DND-41 (cell line): ENCODE measurements at regions not wholly inside any gene's neighbourhood (a gene's known extent, or its start where the extent isn't known, plus 50 kb on each side); places are given as distances from the start of the nearest gene placed in this dataset.

ENCODE experiments used
- ATAC-seq: fragments of 200-7000 bp; cut with Tn5 transposase; 3 replicates; pipeline ENCODE4 v1.9.1; 2021; ENCODE audit warnings: low read depth; ENCODE audit not compliant: insufficient read depth
- DNase-seq: peaks from one replicate; pipeline ENCODE4 v3.0.0-alpha.2; 2020
- H2AFZ ChIP-seq: 2 replicates; pipeline ENCODE4 v1.6.0; 2012; ENCODE audit warnings: low read depth, low read length
- H3K27ac ChIP-seq: 2 replicates; pipeline ENCODE4 v1.5.1; 2012; ENCODE audit warnings: low read length, inconsistent platforms
- H3K27me3 ChIP-seq: fragments of 200-600 bp; sonication (generic); 2 replicates; pipeline ENCODE4 v1.6.0; 2012; ENCODE audit warnings: low read length, mild to moderate bottlenecking, inconsistent platforms; ENCODE audit not compliant: insufficient read depth, poor library complexity
- H3K36me3 ChIP-seq: 2 replicates; pipeline ENCODE4 v1.5.1; 2012; ENCODE audit warnings: low read length, inconsistent platforms; ENCODE audit not compliant: insufficient read depth
- H3K4me1 ChIP-seq: 2 replicates; pipeline ENCODE4 v1.5.1; 2012; ENCODE audit warnings: mild to moderate bottlenecking, low read length; ENCODE audit not compliant: insufficient read depth
- H3K4me2 ChIP-seq: 2 replicates; pipeline ENCODE4 v1.6.0; 2012; ENCODE audit warnings: mild to moderate bottlenecking, moderate library complexity, low read length, inconsistent platforms; ENCODE audit not compliant: insufficient read depth
- H3K4me3 ChIP-seq, 2 experiments: fragments of 200-600 bp in 1 of 2; shearing (Covaris generic) in 1 of 2; 2 replicates each; pipeline ENCODE4 v1.5.1; 2012 to 2016; ENCODE audit warnings: inconsistent platforms in 2 of 2, low read length in 2 of 2, mild to moderate bottlenecking in 2 of 2, low read depth in 1 of 2, moderate library complexity in 1 of 2
- H3K79me2 ChIP-seq: 2 replicates; pipeline ENCODE4 v1.6.0; 2012; ENCODE audit warnings: low read length, inconsistent platforms; ENCODE audit not compliant: insufficient read depth
- H3K9ac ChIP-seq: 2 replicates; pipeline ENCODE4 v1.6.0; 2012; ENCODE audit warnings: low read depth, mild to moderate bottlenecking, inconsistent platforms, low read length, moderate library complexity
- H3K9me3 ChIP-seq: 2 replicates; pipeline ENCODE4 v1.5.1; 2012; ENCODE audit warnings: low read length, moderate library complexity, mild to moderate bottlenecking, inconsistent platforms; ENCODE audit not compliant: insufficient read depth, severe bottlenecking
- H4K20me1 ChIP-seq: 2 replicates; pipeline ENCODE4 v1.6.0; 2012; ENCODE audit warnings: low read length; ENCODE audit not compliant: insufficient read depth
- CTCF ChIP-seq: IDR thresholded peaks from 2 replicates; pipeline ENCODE4 v1.5.1; 2012; ENCODE audit warnings: borderline replicate concordance, low read length, moderate library complexity, mild to moderate bottlenecking; ENCODE audit not compliant: poor library complexity, severe bottlenecking; ENCODE audit errors: extremely low read depth
- EZH2 ChIP-seq: IDR thresholded peaks from 3 replicates; pipeline ENCODE4 v1.6.1; 2012; ENCODE audit warnings: borderline replicate concordance, low read depth, mild to moderate bottlenecking, moderate library complexity, low read length, inconsistent platforms; ENCODE audit not compliant: severe bottlenecking

- no peak overlapping the region for H3K9ac ChIP-seq
- no peaks in the 10 kb centered on the region for H3K79me2 ChIP-seq
- ATAC-seq, result no peak
These were observed 129.4 kb downstream of the AKAP11 start for GRCh38 chr13:42401376-42401775.

GRCh38 chr13:42405665-42406390, 133.9 kb downstream of the AKAP11 start:
- DNase-seq, result no peak
- Histone ChIP-seq H3K4me1 (no peaks in the 10 kb centered on the region), H3K4me2 (no peak overlapping the region), H3K4me3 (no peak overlapping the region), H3K27ac (no peak overlapping the region), H2AFZ (no peak overlapping the region), H3K9ac (no peak overlapping the region), H4K20me1 (no peaks in the 10 kb centered on the region), H3K79me2 (no peaks in the 10 kb centered on the region), H3K36me3 (no peaks in the 10 kb centered on the region), H3K9me3 (no peaks in the 10 kb centered on the region), H3K27me3 (no peaks in the 10 kb centered on the region)
- TF ChIP-seq CTCF (no peak), EZH2 (no peak)
- no peak for ATAC-seq

More at GRCh38 chr13:42401376-42401775, 129.4 kb downstream of the AKAP11 start:
- Histone ChIP-seq H3K36me3 (no peaks in the 10 kb centered on the region), H3K27me3 (no peaks in the 10 kb centered on the region), H4K20me1 (no peaks in the 10 kb centered on the region), H3K9me3 (no peaks in the 10 kb centered on the region), H2AFZ (no peak overlapping the region), H3K4me1 (peaks cover 3% of the 10 kb centered on the region), H3K4me3 (no peak overlapping the region), H3K27ac (no peak overlapping the region), H3K4me2 (no peak overlapping the region)
- no peak for TF ChIP-seq CTCF
- no peak for DNase-seq

GRCh38 chr13:42409075-42409474, 137.1 kb downstream of the AKAP11 start:
- TF ChIP-seq EZH2 (no peak), CTCF (no peak)
- no peaks in the 10 kb centered on the region for H3K27me3 ChIP-seq
- DNase-seq, result no peak
- no peaks in the 10 kb centered on the region for H3K4me1 ChIP-seq
- no peak overlapping the region for H2AFZ ChIP-seq
- no peak overlapping the region for H3K4me3 ChIP-seq
- no peak overlapping the region for H3K4me2 ChIP-seq
- H3K9ac ChIP-seq, result no peak overlapping the region
- H3K9me3 ChIP-seq, result no peaks in the 10 kb centered on the region
- no peak overlapping the region for H3K27ac ChIP-seq
- no peaks in the 10 kb centered on the region for H3K36me3 ChIP-seq
- no peaks in the 10 kb centered on the region for H4K20me1 ChIP-seq
- no peak for ATAC-seq
- no peaks in the 10 kb centered on the region for H3K79me2 ChIP-seq
